CD1c-positive myeloid dendritic cell (primary cell): ENCODE measurements at regions not wholly inside any gene's neighbourhood (a gene's known extent, or its start where the extent isn't known, plus 50 kb on each side); places are given as distances from the start of the nearest gene placed in this dataset.
A peak's percentile ranks its signal among the peaks of the same experiment; 100 is the strongest.

Source experiments
- DNase-seq: peaks from one replicate; pipeline ENCODE4 v3.0.0-alpha.2; 2016; ENCODE audit errors: extremely low spot score

DNA sequence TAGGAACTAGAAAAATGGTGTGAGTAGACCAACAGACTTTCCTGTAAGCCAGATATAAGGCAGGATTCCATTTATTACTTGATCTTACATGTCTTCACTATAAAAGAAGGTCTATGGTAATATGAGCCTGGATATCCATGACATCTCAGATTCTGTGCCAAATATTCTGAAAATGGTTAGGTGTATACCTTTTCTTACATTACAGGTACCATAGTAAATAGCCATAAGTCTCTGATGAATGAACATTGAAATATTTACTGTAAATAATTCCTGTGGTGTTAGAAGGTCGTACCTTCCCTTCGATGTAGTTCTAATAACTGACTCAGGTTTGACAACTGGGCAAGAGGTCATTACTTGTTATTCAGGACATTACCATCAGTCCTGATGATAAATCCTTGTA is 657.9 kb downstream of the BRINP3 start:
- no peak for DNase-seq

DNA sequence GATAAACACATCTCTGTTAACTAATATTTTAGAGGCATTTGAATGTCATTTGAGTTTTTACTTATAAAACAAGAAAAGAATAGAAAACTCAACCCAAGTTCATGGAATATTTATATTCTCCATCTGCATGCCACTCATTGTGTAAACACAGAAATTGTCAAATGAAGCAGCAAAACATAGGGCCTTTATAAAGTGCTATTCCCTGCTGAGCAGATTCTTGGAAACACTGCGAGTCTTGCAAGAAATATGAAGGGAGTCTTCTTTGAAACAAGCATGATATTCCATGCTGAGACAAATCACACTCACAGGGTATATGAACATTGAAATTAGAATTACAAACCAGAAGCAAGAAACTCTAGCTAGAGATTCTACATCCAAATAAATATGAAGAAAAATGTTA is 655.8 kb downstream of the BRINP3 start:
- DNase-seq = no peak

DNA sequence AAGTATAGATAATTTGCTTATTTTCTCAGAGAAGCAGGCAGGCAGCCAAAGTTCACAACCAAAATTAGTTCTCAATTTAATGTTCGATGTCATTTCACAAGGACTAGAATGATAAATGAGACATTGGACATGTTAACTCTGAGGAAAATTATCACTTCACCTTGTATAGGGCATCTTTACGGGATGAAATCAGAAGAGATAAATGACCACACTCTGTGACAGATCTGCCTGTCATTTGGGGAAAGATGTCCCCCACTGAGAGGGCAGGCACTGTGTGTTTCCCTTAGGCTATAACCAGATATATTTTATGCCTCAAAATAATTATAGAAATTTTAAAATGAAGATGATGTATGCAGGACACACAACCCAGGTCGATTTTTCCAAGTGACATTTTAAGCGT is 642.9 kb downstream of the BRINP3 start:
- DNase-seq = no peak

- DNase-seq = no peak
Measured at GRCh38 chr1:189847613-189848012, 630.1 kb downstream of the BRINP3 start.

DNA sequence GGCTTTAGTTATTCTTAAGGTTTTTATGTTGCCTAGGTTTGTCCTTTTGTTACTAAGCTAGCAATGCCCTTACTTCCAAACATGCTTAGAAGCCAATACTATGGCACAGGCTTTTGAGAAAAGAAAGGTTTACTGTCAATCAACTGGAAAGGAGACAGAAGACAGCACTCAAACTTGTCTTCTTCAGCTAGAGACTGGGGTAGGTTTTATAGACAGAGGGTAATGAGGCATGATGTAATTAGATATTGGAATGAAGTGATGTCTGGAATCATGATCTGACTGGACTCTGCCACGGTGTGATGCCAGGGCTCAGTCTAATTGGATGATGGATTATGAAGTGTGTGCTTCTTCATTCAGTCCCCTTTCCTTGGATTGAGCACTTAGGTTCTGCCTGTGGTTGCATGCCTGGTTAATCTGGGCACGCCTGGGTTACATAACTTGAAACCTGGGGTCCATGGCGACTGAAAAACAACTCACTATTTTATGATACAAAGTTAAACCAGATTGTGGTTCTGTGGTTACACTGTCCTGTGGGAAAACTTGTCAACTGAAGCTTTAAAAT is 625.8 kb downstream of the BRINP3 start:
- no peak for DNase-seq

GRCh38 chr1:189859385-189859977 is 618.2 kb downstream of the BRINP3 start:
- peak; percentile 11 for DNase-seq

- DNase-seq = no peak
Measured at GRCh38 chr1:189866606-189867005, 611.1 kb downstream of the BRINP3 start.

DNA sequence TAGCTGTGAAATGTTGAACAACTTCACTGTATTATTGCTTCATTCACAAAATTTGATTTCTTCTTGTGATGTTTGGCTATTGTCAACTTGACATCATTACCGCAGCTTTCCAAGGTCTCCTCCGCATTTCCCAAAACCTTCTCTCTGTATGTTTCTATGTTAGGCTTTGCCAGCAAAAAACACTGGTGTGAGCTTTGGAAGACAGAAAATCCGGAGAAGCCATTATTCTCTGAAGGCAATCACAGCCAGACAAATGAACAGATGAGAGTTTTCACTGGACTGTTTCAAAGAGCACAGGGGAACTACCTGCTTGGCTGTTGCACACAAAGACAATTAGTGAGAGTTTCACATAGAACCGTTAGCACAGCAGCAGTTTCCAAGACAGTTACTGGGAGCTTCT is 609.6 kb downstream of the BRINP3 start:
- DNase-seq = no peak

- DNase-seq = no peak
Measured at GRCh38 chr1:189874715-189875435, 602.8 kb downstream of the BRINP3 start.

GRCh38 chr1:189880135-189880534 is 597.5 kb downstream of the BRINP3 start:
- DNase-seq = no peak

DNA sequence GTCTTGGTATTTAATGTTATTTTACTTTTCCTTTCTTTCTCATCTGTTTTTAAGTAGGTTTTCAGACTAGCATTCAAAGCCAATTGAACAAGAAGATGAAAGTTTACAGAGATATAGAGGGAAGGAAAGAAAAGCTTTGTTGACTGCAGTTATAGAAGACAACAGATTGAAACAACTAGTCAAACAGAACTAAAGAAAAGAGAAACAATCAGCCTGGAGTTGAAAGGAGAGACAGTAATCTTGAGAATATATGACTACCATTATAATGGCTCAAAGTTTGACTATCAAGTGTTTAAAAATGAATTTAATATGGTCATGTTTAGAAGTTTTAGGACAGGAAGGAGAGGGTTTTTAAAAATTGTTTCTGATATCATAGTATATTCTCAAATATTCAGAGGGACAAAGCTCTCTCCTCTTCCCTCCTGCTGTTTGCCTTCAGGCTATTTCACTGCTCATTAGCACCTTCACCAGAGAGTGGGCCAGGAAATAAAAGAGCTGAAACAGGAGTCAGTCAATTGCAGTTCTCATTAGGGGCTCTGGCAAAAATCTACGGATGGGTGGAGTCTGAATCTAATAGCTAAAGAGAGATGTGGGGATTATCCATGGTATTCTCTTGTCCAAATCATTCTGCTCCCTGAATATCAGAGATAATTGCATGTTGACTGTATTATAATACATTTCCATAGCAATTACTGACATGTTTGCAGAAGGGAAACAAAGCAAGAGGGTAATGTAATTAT is 577.8 kb downstream of the BRINP3 start:
- no peak for DNase-seq

DNA sequence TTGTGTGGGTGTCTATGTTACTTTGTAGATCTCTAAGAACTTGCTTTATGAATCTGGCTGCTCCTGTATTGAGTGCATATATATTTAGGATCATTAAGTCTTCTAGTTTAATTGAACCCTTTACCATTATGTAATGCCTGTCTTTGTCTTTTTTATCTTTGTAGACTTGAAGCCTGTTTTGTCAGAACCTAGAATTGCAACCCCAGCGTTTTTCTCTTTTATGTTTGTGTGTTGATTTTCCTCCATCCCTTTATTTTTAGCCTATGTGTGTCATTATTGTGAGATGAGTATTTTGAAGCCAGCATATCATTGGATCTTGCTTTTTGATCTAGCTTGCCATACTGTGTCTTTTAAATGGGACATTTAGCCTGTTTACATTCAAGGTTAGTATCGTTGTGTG is 573.2 kb downstream of the BRINP3 start:
- DNase-seq = no peak

DNA sequence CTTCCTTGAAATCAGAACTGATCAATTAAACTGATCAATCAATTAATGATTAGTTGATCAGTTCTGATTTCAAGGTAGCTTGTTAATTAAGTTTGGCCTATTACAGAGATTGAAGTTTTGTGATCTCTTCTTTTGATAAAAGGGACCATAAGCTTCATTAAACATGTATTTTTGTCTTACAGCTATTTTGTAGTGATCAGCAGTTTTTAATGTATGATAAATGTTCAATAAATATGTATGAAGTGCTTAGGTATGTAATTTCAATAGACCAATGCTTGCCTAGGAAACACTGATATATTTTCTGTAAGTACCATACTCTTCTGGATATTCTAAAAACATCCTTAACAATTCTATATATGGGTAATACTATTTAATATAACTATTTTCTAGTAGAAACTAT is 569.6 kb downstream of the BRINP3 start:
- DNase-seq = no peak

GRCh38 chr1:189921613-189922012 is 556.1 kb downstream of the BRINP3 start:
- no peak for DNase-seq

GRCh38 chr1:189927641-189928040 is 550.0 kb downstream of the BRINP3 start:
- no peak for DNase-seq

GRCh38 chr1:189929501-189930099 is 548.1 kb downstream of the BRINP3 start:
- no peak for DNase-seq

- DNase-seq = no peak
Measured at GRCh38 chr1:189936861-189937260, 540.8 kb downstream of the BRINP3 start.

GRCh38 chr1:189939967-189940366 is 537.7 kb downstream of the BRINP3 start:
- no peak for DNase-seq

DNA sequence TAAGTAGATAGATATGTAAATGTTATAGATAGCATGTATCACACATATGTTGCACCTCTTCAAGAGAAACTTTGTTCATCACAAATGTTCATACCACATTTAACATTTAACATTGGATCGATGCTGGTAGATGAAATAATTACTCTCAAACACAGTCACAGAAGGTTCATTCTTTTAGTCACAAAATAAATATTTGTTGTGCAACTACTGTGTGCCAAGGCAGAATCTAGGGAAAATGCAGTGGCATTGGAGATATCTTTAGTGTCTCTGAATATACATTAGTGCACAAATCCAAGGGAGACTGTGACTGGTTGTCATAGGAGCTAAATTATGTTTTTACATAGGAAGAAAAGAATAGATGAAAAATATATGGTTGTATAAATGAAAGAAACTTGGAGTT is 535.7 kb downstream of the BRINP3 start:
- DNase-seq = no peak

- no peak for DNase-seq
Measured at GRCh38 chr1:189958756-189959155, 518.9 kb downstream of the BRINP3 start.

DNA sequence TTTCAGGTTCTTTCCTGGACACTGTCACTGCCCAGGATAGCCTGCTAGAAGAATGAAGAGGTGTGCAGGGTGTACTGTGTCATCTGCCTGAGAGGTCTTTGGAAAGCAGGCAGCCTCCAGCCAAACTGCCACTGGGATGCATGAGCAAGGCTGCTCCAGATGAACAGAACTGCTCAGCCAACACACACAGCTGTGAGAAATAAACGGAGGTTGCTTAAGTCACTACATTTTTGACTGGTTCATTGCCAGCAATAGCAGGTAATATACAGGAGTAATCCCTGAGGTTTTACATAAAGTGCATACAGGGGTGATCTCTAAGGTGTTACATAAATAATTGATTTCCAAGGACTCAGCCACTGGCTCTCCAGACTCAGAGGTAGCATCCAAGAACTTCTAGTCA is 516.9 kb downstream of the BRINP3 start:
- no peak for DNase-seq

DNA sequence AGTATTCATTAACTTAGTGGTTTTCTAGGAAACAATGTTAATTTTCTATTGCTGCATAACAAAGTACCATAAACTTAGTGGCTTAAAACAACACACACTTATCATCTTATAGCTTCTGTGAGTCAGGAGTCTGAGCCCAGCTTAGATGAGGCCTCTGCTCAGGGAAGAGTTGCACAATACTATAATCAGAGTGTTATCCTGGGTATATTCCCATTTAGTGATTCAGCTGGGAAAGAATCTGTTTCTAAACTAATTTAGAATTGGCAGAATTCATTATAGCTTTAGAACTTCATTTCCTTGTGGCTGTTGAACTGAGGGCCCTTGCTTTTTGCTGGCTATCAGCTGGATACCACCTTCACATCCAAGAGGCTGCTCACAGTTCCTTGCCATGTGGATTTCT is 515.5 kb downstream of the BRINP3 start:
- no peak for DNase-seq
